BLaER1 treated with 17β-estradiol and CSF1 and Interleukin-3, amounts not matched to agents 10 nM and 100 nM (cell line): ENCODE measurements at regions not wholly inside any gene's neighbourhood (a gene's known extent, or its start where the extent isn't known, plus 50 kb on each side); places are given as distances from the start of the nearest gene placed in this dataset.

Experiments used
- H3K27ac ChIP-seq, 11 experiments: shearing (Covaris generic); formaldehyde crosslinking; 2 replicates each; pipeline ENCODE4 v1.8.1; 2022
- H3K27me3 ChIP-seq, 11 experiments: shearing (Covaris generic); formaldehyde crosslinking; 2 replicates each; pipeline ENCODE4 v1.8.1; 2022
- H3K36me3 ChIP-seq, 11 experiments: shearing (Covaris generic); formaldehyde crosslinking; 2 replicates each; pipeline ENCODE4 v1.8.1; 2022
- H3K4me1 ChIP-seq, 10 experiments: shearing (Covaris generic); formaldehyde crosslinking; 2 replicates each; pipeline ENCODE4 v1.8.1; 2022
- H3K4me2 ChIP-seq, 11 experiments: shearing (Covaris generic); formaldehyde crosslinking; 2 replicates each; pipeline ENCODE4 v1.8.1; 2022
- H3K4me3 ChIP-seq, 10 experiments: shearing (Covaris generic); formaldehyde crosslinking; 2 replicates each; pipeline ENCODE4 v1.8.1; 2022
- H3K9ac ChIP-seq, 11 experiments: shearing (Covaris generic); formaldehyde crosslinking; 2 replicates each; pipeline ENCODE4 v1.8.1; 2022
- H3K9me3 ChIP-seq, 11 experiments: shearing (Covaris generic); formaldehyde crosslinking; replicated peaks in 1 of 11; 2 replicates each; pipeline ENCODE4 v1.8.1; 2022
- H4K20me1 ChIP-seq, 11 experiments: shearing (Covaris generic); formaldehyde crosslinking; 2 replicates each; pipeline ENCODE4 v1.8.1; 2022
- Cebpa-rat ChIP-seq, 11 experiments: shearing (Covaris generic); IDR thresholded peaks; 2 replicates each; pipeline ENCODE4 v1.8.1; 2022

DNA sequence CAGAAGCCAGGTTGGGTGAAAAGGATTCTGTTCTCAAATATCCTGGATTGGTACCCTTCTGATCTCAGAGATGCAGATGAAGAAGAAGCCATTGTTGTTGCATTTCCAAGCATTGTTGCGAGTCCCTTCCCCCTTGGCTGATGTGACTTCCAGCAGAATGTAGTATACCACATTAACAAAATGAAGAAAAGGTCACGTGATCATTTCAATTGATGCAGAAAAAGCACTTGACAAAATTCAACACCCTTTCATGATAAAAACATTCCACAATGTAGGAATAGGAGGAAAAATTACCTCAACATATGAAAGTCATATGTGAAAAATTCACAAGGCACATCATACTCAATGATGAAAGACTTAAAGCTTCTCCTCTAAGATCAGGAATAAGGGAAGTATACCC lies 181.9 kb upstream of the PFN2 start:
- Histone ChIP-seq H3K27me3 (no peaks in the 10 kb centered on the region), H3K36me3 (no peaks in the 10 kb centered on the region), H3K9ac (no peak overlapping the region), H3K27ac (no peak overlapping the region), H4K20me1 (no peaks in the 10 kb centered on the region), H3K4me1 (peaks cover 2 to 11% (median 8%) of the 10 kb centered on the region in 10 experiments; a peak in 18 of 20 replicates), H3K4me2 (no peak overlapping the region), H3K9me3 (no peaks in the 10 kb centered on the region), H3K4me3 (no peak overlapping the region)
- TF ChIP-seq Cebpa-rat (IDR thresholded peaks at IDR 0.05): no peak

DNA sequence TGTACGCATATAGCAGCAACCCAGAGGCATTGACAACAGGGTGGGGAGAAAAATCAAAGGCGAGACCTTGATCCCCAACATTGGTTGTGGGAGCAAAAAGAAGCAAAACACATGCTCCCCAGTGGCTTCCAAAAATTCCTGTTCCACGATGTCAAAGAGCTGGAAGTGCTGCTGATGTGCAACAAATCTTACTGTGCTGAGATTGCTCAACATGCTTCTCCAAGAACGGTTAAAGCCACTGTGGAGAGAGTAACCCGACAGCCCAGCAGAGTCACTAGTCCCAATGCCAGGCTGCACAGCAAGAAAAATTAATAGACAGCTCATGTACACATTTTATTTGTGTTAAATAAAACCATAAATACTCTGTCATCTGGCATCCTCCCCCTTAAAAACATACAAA lies 179.9 kb upstream of the PFN2 start:
- Histone ChIP-seq H3K27ac (no peak overlapping the region), H3K27me3 (no peaks in the 10 kb centered on the region), H4K20me1 (no peaks in the 10 kb centered on the region), H3K4me1 (peaks cover 5 to 21% (median 17%) of the 10 kb centered on the region in 10 experiments; a peak in 18 of 20 replicates), H3K36me3 (no peaks in the 10 kb centered on the region), H3K9me3 (no peaks in the 10 kb centered on the region), H3K4me2 (no peak overlapping the region), H3K4me3 (no peak overlapping the region), H3K9ac (no peak overlapping the region)
- no peak for TF ChIP-seq Cebpa-rat (IDR thresholded peaks at IDR 0.05)

DNA sequence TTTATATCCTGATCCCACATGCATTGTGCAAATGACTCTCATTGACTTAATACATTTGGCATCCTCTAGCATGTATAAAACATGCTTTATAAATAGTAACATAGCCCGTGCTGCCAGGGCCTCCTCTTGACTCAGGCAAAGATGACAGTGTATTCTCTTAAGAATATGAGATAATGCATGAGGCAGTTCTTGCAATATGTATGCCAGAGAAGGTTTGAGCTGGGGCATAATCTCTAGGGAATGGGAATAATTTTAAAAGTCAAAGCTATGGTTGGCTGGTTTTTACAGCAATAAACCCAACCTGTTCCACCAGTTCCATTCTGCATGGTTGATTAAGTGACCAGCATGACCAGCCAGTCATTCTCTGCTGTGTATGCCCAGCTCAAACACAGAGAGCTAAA lies 179.0 kb upstream of the PFN2 start:
- no peaks in the 10 kb centered on the region for H3K36me3 ChIP-seq
- peaks cover 5 to 21% (median 17%) of the 10 kb centered on the region in 10 experiments; a peak in 18 of 20 replicates for H3K4me1 ChIP-seq
- no peak for TF ChIP-seq Cebpa-rat (IDR thresholded peaks at IDR 0.05)
- H3K4me3 ChIP-seq: no peak overlapping the region
- no peaks in the 10 kb centered on the region for H3K27me3 ChIP-seq
- H3K27ac ChIP-seq: no peak overlapping the region
- H4K20me1 ChIP-seq: no peaks in the 10 kb centered on the region
- peak overlapping the region in 1 of 11 experiments; percentile 26; a peak in 3 of 22 replicates for H3K4me2 ChIP-seq
- no peaks in the 10 kb centered on the region for H3K9me3 ChIP-seq
- no peak overlapping the region for H3K9ac ChIP-seq

DNA sequence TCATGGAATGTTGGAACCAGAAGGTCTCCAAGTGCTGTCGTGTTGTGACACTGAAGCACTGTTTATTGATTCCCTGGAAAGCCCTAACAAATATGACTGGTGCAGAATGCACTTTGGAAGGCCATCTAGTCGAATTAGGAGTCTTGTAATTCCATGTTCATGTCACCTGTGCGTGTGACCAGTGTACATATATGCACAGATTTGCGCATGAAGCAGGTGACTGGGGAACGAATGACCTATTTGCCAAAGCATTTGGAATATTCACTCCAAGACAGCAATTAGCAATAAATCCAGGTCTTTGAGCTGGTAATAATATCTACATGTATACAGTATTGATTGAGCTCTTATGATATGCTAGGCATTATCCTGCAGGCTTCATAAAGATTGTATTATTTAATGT lies 177.5 kb upstream of the PFN2 start:
- H3K4me3 ChIP-seq: no peak overlapping the region
- H3K27me3 ChIP-seq: no peaks in the 10 kb centered on the region
- no peaks in the 10 kb centered on the region for H3K9me3 ChIP-seq
- peaks cover 5 to 32% (median 17%) of the 10 kb centered on the region in 10 experiments; a peak in 18 of 20 replicates for H3K4me1 ChIP-seq
- peak overlapping the region in 4 of 11 experiments; percentile 6 to 63 (median 30); a peak in 4 of 22 replicates for H3K27ac ChIP-seq
- H4K20me1 ChIP-seq: no peaks in the 10 kb centered on the region
- H3K9ac ChIP-seq: no peak overlapping the region
- TF ChIP-seq Cebpa-rat (IDR thresholded peaks at IDR 0.05): no peak
- H3K36me3 ChIP-seq: no peaks in the 10 kb centered on the region
- peak overlapping the region in 5 of 11 experiments; percentile 55 to 72 (median 66); a peak in 9 of 22 replicates for H3K4me2 ChIP-seq

DNA sequence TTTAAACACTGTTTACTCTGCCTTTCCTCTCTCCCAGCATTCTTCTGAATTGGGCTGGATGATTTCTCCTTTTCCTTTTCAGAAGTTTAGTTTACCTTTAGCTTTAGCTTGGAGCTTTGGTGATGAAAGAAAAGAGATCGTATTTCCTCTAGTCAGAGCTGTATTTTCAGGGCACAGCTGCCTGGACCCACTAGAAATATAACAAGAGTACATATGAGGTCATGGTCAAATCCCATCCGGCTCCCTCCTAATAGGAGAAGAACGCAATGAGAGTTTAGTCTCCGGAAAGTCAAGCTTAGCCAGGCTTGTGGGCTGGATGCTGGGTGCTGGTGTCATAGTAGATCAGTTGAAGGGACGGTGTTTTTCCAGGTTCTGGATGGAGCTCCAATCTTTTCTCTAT lies 177.1 kb upstream of the PFN2 start:
- H3K9ac ChIP-seq: peak overlapping the region in 1 of 11 experiments; percentile 25; a peak in 1 of 22 replicates
- H3K36me3 ChIP-seq: no peaks in the 10 kb centered on the region
- H3K4me2 ChIP-seq: peak overlapping the region in 8 of 11 experiments; percentile 15 to 72 (median 58); a peak in 14 of 22 replicates
- H4K20me1 ChIP-seq: no peaks in the 10 kb centered on the region
- H3K4me3 ChIP-seq: no peak overlapping the region
- TF ChIP-seq Cebpa-rat (IDR thresholded peaks at IDR 0.05): no peak
- H3K27ac ChIP-seq: peak overlapping the region in 4 of 11 experiments; percentile 6 to 63 (median 30); a peak in 6 of 22 replicates
- H3K9me3 ChIP-seq: no peaks in the 10 kb centered on the region
- H3K27me3 ChIP-seq: no peaks in the 10 kb centered on the region
- peaks cover 5 to 32% (median 17%) of the 10 kb centered on the region in 10 experiments; a peak in 18 of 20 replicates for H3K4me1 ChIP-seq

DNA sequence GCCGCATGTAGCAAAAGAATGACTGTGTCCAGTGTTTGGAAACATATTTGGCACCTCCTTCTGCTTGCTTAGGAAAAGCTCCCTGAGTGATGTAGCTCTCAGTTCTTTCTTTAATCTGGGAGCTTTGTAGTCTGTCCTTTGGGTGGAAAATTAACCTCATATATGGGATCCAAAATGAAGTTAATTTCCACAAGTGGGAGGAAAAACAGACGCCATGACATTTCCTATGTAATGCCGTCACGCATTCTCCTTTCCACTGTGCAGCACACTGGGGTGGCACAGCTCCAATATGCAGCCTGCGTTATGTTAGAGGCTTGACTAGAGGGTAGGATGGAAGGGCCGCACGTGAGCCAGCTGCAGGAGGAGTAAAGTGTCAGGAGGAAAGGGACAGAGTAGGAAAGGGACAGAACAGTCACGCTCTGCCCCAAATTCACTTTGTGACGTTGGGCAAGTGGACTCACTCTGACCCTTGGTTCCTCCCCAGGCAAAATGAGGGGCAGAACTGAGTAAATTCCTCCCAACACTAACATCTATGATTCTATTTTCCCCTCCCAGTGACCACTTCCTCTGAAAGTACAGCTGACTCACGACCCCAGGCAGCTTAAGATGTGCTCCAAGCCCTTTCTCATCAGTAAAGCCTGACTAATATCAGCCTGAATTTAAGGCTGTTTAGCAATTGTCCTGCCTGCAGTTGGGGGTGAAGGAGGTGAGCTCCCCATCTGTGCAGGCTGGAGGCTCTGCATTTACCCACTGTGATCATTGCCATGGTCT lies 176.5 kb upstream of the PFN2 start:
- Histone ChIP-seq H4K20me1 (no peaks in the 10 kb centered on the region), H3K27me3 (no peaks in the 10 kb centered on the region), H3K36me3 (no peaks in the 10 kb centered on the region), H3K9ac (peak overlapping the region in 1 of 11 experiments; percentile 25; a peak in 1 of 22 replicates), H3K27ac (peak overlapping the region in 4 of 11 experiments; percentile 6 to 63 (median 30); a peak in 6 of 22 replicates), H3K4me1 (peaks cover 5 to 32% (median 17%) of the 10 kb centered on the region in 10 experiments; a peak in 18 of 20 replicates), H3K4me2 (peak overlapping the region in 8 of 11 experiments; percentile 15 to 72 (median 58); a peak in 14 of 22 replicates), H3K4me3 (no peak overlapping the region), H3K9me3 (no peaks in the 10 kb centered on the region)
- TF ChIP-seq Cebpa-rat (IDR thresholded peaks at IDR 0.05): no peak

DNA sequence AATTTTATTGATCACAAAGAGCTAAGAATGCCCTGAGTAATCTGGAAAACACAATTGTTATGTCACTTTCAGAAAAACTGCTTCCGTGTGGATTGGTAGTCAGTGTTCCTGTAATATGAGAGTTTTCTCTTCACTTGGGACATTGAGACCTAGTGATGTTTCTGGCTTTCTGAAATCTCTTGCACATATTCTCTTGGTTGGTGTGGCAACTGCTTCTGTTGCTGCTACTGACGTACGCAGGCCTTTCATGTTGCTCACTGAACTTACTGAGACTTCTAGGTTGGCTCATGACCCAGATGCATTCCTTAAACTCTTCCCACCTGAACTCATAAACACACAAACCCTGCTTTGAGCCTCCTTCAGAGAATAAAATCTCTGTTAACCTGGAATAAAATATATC lies 175.0 kb upstream of the PFN2 start:
- Histone ChIP-seq H3K4me1 (peaks cover 5 to 32% (median 17%) of the 10 kb centered on the region in 10 experiments; a peak in 18 of 20 replicates), H3K9ac (no peak overlapping the region)

DNA sequence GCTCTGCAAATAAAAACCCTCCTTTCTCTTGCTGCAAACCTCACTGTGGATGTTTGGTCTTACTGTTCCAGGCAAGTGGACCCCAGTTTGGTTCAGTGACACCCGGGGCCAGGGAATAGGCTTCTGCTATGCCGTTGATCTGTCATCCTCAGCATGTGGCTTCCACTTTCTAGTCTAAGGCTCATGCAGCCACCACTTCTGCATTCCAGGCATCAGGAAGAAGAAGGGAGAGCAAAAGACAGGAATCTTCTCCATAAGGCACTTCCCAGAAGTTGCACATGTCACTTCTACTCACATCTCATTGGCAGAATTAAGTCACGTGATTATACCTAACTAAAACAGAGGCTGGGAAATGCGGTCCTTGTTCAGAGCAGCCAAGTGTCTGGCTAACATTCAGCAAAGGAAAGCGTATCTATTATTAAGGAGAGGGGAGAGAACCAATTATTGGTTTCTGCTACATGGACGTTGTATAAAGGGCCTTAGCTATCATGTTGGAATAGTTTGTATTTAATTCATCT lies 173.6 kb upstream of the PFN2 start:
- Histone ChIP-seq H3K27me3 (no peaks in the 10 kb centered on the region), H3K36me3 (no peaks in the 10 kb centered on the region), H3K4me2 (peak overlapping the region in 4 of 11 experiments; percentile 8 to 63 (median 44); a peak in 6 of 22 replicates), H4K20me1 (no peaks in the 10 kb centered on the region), H3K4me1 (peaks cover 0 to 32% (median 13%) of the 10 kb centered on the region in 10 experiments; a peak in 14 of 20 replicates), H3K9ac (no peak overlapping the region), H3K27ac (no peak overlapping the region), H3K4me3 (no peak overlapping the region), H3K9me3 (no peaks in the 10 kb centered on the region)
- TF ChIP-seq Cebpa-rat (IDR thresholded peaks at IDR 0.05): no peak

More for the DNA sequence above, 175.0 kb upstream of the PFN2 start:
- no peaks in the 10 kb centered on the region for H4K20me1 ChIP-seq
- H3K36me3 ChIP-seq: no peaks in the 10 kb centered on the region
- no peak overlapping the region for H3K4me2 ChIP-seq
- no peak overlapping the region for H3K4me3 ChIP-seq
- H3K9me3 ChIP-seq: no peaks in the 10 kb centered on the region
- no peak overlapping the region for H3K27ac ChIP-seq
- no peak for TF ChIP-seq Cebpa-rat (IDR thresholded peaks at IDR 0.05)
- no peaks in the 10 kb centered on the region for H3K27me3 ChIP-seq

DNA sequence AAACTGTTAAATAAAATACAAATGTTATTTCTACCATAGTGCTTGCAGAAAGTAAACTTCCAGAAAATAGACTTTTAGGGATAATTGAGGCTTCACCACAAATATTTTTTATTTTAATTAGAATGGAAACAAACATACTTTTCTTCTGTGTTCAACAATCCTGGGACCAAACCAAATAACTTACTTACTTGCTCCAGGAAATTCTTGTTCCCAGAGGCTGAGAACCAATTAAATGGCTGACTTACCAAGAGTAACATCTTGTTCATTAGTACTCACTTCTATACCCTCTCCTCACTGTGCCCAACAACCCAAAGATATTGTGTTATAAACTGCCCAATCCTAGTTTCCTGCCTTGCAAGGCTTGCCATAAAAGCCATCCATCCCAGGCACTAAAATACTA lies 172.2 kb upstream of the PFN2 start:
- no peaks in the 10 kb centered on the region for H3K36me3 ChIP-seq
- H3K27me3 ChIP-seq: no peaks in the 10 kb centered on the region
- no peak for TF ChIP-seq Cebpa-rat (IDR thresholded peaks at IDR 0.05)
- H3K4me3 ChIP-seq: no peak overlapping the region
- peaks cover 0 to 27% (median 12%) of the 10 kb centered on the region in 10 experiments; a peak in 14 of 20 replicates for H3K4me1 ChIP-seq
- no peaks in the 10 kb centered on the region for H3K9me3 ChIP-seq
- no peak overlapping the region for H3K4me2 ChIP-seq
- no peak overlapping the region for H3K9ac ChIP-seq
- H3K27ac ChIP-seq: no peak overlapping the region
- H4K20me1 ChIP-seq: no peaks in the 10 kb centered on the region
